ENCODE measurements at regions not wholly inside any gene's neighbourhood (a gene's known extent, or its start where the extent isn't known, plus 50 kb on each side); places are given as distances from the start of the nearest gene placed in this dataset.

GRCh38 chr19:28414748-28415147, 798.2 kb downstream of the UQCRFS1 start:
- H3K4me3 ChIP-seq (ENCODE audit: low read depth, low read length), result no peak overlapping the region
- DNase-seq (ENCODE audit: low read depth), result no peak

- no peak for DNase-seq (ENCODE audit: low read depth)
- no peak overlapping the region for H3K4me3 ChIP-seq (ENCODE audit: low read depth, low read length)
Measured at GRCh38 chr19:28409859-28410258, 803.1 kb downstream of the UQCRFS1 start.

- no peak for DNase-seq (ENCODE audit: low read depth)
- no peak overlapping the region for H3K4me3 ChIP-seq (ENCODE audit: low read depth, low read length)
Measured at GRCh38 chr19:28406966-28407365, 806.0 kb downstream of the UQCRFS1 start.

GRCh38 chr19:28405346-28405742, 807.6 kb downstream of the UQCRFS1 start:
- H3K4me3 ChIP-seq (ENCODE audit: low read depth, low read length), result no peak overlapping the region
- no peak for DNase-seq (ENCODE audit: low read depth)

GRCh38 chr19:28404472-28404871, 808.5 kb downstream of the UQCRFS1 start:
- no peak for DNase-seq (ENCODE audit: low read depth)
- no peak overlapping the region for H3K4me3 ChIP-seq (ENCODE audit: low read depth, low read length)

GRCh38 chr19:28403690-28404089, 809.3 kb downstream of the UQCRFS1 start:
- no peak overlapping the region for H3K4me3 ChIP-seq (ENCODE audit: low read depth, low read length)
- no peak for DNase-seq (ENCODE audit: low read depth)

GRCh38 chr19:28402701-28403290, 810.2 kb downstream of the UQCRFS1 start:
- no peak for DNase-seq (ENCODE audit: low read depth)
- no peak overlapping the region for H3K4me3 ChIP-seq (ENCODE audit: low read depth, low read length)

- no peak overlapping the region for H3K4me3 ChIP-seq (ENCODE audit: low read depth, low read length)
- DNase-seq (ENCODE audit: low read depth), result no peak
Measured at GRCh38 chr19:28401739-28402424, 811.1 kb downstream of the UQCRFS1 start.

- no peak overlapping the region for H3K4me3 ChIP-seq (ENCODE audit: low read depth, low read length)
- DNase-seq (ENCODE audit: low read depth), result no peak
Measured at GRCh38 chr19:28400953-28401671, 811.8 kb downstream of the UQCRFS1 start.

GRCh38 chr19:28399187-28399586, 813.8 kb downstream of the UQCRFS1 start:
- DNase-seq (ENCODE audit: low read depth), result no peak
- H3K4me3 ChIP-seq (ENCODE audit: low read depth, low read length), result no peak overlapping the region

- DNase-seq (ENCODE audit: low read depth), result no peak
- H3K4me3 ChIP-seq (ENCODE audit: low read depth, low read length), result no peak overlapping the region
Measured at GRCh38 chr19:28397800-28398199, 815.2 kb downstream of the UQCRFS1 start.

- no peak for DNase-seq (ENCODE audit: low read depth)
- no peak overlapping the region for H3K4me3 ChIP-seq (ENCODE audit: low read depth, low read length)
Measured at GRCh38 chr19:28397306-28397705, 815.6 kb downstream of the UQCRFS1 start.

GRCh38 chr19:28396287-28396831, 816.6 kb downstream of the UQCRFS1 start:
- no peak for DNase-seq (ENCODE audit: low read depth)
- H3K4me3 ChIP-seq (ENCODE audit: low read depth, low read length), result no peak overlapping the region

GRCh38 chr19:28394725-28395124, 818.2 kb downstream of the UQCRFS1 start:
- no peak overlapping the region for H3K4me3 ChIP-seq (ENCODE audit: low read depth, low read length)
- DNase-seq (ENCODE audit: low read depth), result no peak

GRCh38 chr19:28393574-28394336, 819.2 kb downstream of the UQCRFS1 start:
- H3K4me3 ChIP-seq (ENCODE audit: low read depth, low read length), result no peak overlapping the region
- DNase-seq (ENCODE audit: low read depth), result no peak

- no peak for DNase-seq (ENCODE audit: low read depth)
- no peak overlapping the region for H3K4me3 ChIP-seq (ENCODE audit: low read depth, low read length)
Measured at GRCh38 chr19:28388988-28389387, 824.0 kb downstream of the UQCRFS1 start.

GRCh38 chr19:28387507-28387906, 825.4 kb downstream of the UQCRFS1 start:
- H3K4me3 ChIP-seq (ENCODE audit: low read depth, low read length), result no peak overlapping the region
- DNase-seq (ENCODE audit: low read depth), result no peak

GRCh38 chr19:28386470-28386869, 826.5 kb downstream of the UQCRFS1 start:
- no peak for DNase-seq (ENCODE audit: low read depth)
- H3K4me3 ChIP-seq (ENCODE audit: low read depth, low read length), result no peak overlapping the region

GRCh38 chr19:28386066-28386465, 826.9 kb downstream of the UQCRFS1 start:
- H3K4me3 ChIP-seq (ENCODE audit: low read depth, low read length), result no peak overlapping the region
- DNase-seq (ENCODE audit: low read depth), result no peak

GRCh38 chr19:28377077-28377476, 835.9 kb downstream of the UQCRFS1 start:
- no peak overlapping the region for H3K4me3 ChIP-seq (ENCODE audit: low read depth, low read length)
- no peak for DNase-seq (ENCODE audit: low read depth)
